HEK293 (cell line): ENCODE measurements at regions not wholly inside any gene's neighbourhood (a gene's known extent, or its start where the extent isn't known, plus 50 kb on each side); places are given as distances from the start of the nearest gene placed in this dataset.

Experiments
- CTCF ChIA-PET: fragments of 350-600 bp; formaldehyde crosslinking; extraction: SDS; loops from one replicate; lab custom pipeline; 2021; ENCODE audit warnings: antibody characterized with exemption; lab: Yijun Ruan, JAX
- POLR2A ChIA-PET: fragments of 300-600 bp; formaldehyde crosslinking; extraction: SDS; loops from one replicate; lab custom pipeline; 2020; ENCODE audit warnings: antibody characterized with exemption, inconsistent platforms; lab: Yijun Ruan, JAX
- H3K27ac ChIP-seq: fragments of 200-500 bp; sonication (Bioruptor generic); 2 replicates; pipeline ENCODE4 v1.5.1; 2014; ENCODE audit warnings: low read depth, low read length, control low read depth, inconsistent platforms; ENCODE audit errors: extremely low read depth
- H3K36me3 ChIP-seq, 2 experiments: fragments of 200-500 bp in 1 of 2; sonication (Bioruptor generic) in 1 of 2; 1 replicate in 1 of 2; 2 replicates in 1 of 2; pipeline ENCODE4 v1.5.1; 2014 to 2017; ENCODE audit warnings: inconsistent platforms in 2 of 2, low read length in 2 of 2; ENCODE audit not compliant: control insufficient read depth in 2 of 2, insufficient read depth in 1 of 2
- H3K4me1 ChIP-seq: fragments of 200-500 bp; sonication (Bioruptor generic); 2 replicates; pipeline ENCODE4 v1.5.1; 2014; ENCODE audit warnings: mild to moderate bottlenecking, low read length, inconsistent platforms; ENCODE audit not compliant: control insufficient read depth, insufficient read depth
- H3K4me3 ChIP-seq: 2 replicates; pipeline ENCODE4 v1.5.1; 2011; ENCODE audit warnings: low read depth, mild to moderate bottlenecking, control low read depth, low read length, moderate library complexity
- H3K9me3 ChIP-seq: fragments of 200-500 bp; sonication (Bioruptor generic); 2 replicates; pipeline ENCODE4 v1.5.1; 2014; ENCODE audit warnings: low read depth, low read length, inconsistent platforms; ENCODE audit not compliant: control insufficient read depth, insufficient read depth
- GLI4 ChIP-seq: fragments of 450-650 bp; formaldehyde crosslinking; IDR thresholded peaks from 2 replicates; pipeline ENCODE4 v1.5.1; 2016; ENCODE audit warnings: missing biosample characterization, missing genetic modification characterization
- TRIM28 ChIP-seq: IDR thresholded peaks from 2 replicates; pipeline ENCODE4 v1.6.1; 2011; ENCODE audit warnings: low read length, control low read depth, borderline replicate concordance
- ZNF138 ChIP-seq: fragments of 450-650 bp; formaldehyde crosslinking; IDR thresholded peaks from 2 replicates; pipeline ENCODE4 v1.5.1; 2016; ENCODE audit warnings: missing biosample characterization, missing genetic modification characterization, borderline replicate concordance
- ZNF174 ChIP-seq: fragments of 450-650 bp; formaldehyde crosslinking; IDR thresholded peaks from 2 replicates; pipeline ENCODE4 v1.5.0; 2017; ENCODE audit warnings: missing biosample characterization, mild to moderate bottlenecking, missing genetic modification characterization
- ZNF202 ChIP-seq: fragments of 450-650 bp; formaldehyde crosslinking; IDR thresholded peaks from 2 replicates; pipeline ENCODE4 v1.5.1; 2016; ENCODE audit warnings: missing biosample characterization, missing genetic modification characterization, borderline replicate concordance
- ZNF239 ChIP-seq: fragments of 450-650 bp; formaldehyde crosslinking; IDR thresholded peaks from 2 replicates; pipeline ENCODE4 v1.5.1; 2016; ENCODE audit warnings: missing biosample characterization, missing genetic modification characterization
- ZNF571 ChIP-seq: fragments of 450-650 bp; formaldehyde crosslinking; IDR thresholded peaks from 2 replicates; pipeline ENCODE4 v1.5.0; 2017; ENCODE audit warnings: missing biosample characterization, missing genetic modification characterization
- ZNF701 ChIP-seq: fragments of 450-650 bp; formaldehyde crosslinking; IDR thresholded peaks from 2 replicates; pipeline ENCODE4 v1.5.1; 2016; ENCODE audit warnings: missing biosample characterization, missing genetic modification characterization
- TF ChIP-seq, protein P1 (sequence below): fragments of 450-650 bp; formaldehyde crosslinking; IDR thresholded peaks from 2 replicates; pipeline ENCODE4 v1.5.1; 2016; ENCODE audit warnings: missing biosample characterization, missing genetic modification characterization
- TF ChIP-seq, protein P2 (sequence below): fragments of 450-650 bp; formaldehyde crosslinking; IDR thresholded peaks from 2 replicates; pipeline ENCODE4 v1.5.1; 2016; ENCODE audit warnings: missing biosample characterization, missing genetic modification characterization
- TF ChIP-seq, protein P3 (sequence below): fragments of 450-650 bp; formaldehyde crosslinking; IDR thresholded peaks from 2 replicates; pipeline ENCODE4 v1.5.1; 2016; ENCODE audit warnings: missing biosample characterization, missing genetic modification characterization, borderline replicate concordance
- TF ChIP-seq, protein P4 (sequence below): fragments of 450-650 bp; formaldehyde crosslinking; IDR thresholded peaks from 2 replicates; pipeline ENCODE4 v1.5.1; 2016; ENCODE audit warnings: missing biosample characterization, missing genetic modification characterization

DNA sequence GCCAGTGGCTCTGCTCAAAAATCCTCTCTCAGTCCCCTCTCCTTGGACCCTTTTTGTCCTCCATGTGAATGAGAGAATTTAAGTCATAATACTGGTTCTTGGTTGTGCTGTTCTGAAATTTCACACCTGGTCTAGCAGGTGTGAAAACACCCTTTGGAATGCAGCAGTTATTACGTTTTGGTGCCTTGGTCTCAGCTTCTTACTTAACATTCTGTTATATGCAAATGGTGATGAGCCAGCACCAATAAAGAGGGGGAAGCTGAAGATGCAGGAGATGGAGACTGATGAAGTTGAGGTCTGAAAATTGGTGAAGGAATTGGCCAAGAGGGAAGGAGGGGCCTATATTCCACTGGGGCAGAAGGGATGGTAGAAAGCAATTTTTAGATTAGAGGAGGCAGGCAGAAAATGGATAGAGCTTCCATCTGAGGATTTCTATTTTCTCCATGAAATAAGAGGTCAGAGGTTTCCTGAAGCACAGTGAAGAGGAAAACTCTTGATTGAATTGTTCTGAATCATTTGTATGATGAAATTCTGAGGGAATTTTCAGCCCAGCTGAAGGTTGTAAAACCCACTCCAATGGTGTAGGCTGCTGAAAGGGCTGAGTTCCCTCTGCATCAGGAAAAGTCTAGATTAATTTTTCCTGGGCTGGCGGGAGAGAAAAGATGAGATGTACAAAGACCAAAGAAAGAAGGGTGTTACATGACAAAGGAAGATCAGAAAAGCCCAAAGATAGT is 94.0 kb upstream of the FAM180A start:
- H3K4me3 ChIP-seq: no peak overlapping the region
- CTCF ChIA-PET: interaction anchor here (0.6 to 0.7 kb wide), 2 partner anchors 73 to 95 kb away, joined by 3 to 4 read pairs; no protein-coding TSS in a partner anchor
- H3K36me3 ChIP-seq: no peaks in the 10 kb centered on the region
- TF ChIP-seq, protein P1, sequence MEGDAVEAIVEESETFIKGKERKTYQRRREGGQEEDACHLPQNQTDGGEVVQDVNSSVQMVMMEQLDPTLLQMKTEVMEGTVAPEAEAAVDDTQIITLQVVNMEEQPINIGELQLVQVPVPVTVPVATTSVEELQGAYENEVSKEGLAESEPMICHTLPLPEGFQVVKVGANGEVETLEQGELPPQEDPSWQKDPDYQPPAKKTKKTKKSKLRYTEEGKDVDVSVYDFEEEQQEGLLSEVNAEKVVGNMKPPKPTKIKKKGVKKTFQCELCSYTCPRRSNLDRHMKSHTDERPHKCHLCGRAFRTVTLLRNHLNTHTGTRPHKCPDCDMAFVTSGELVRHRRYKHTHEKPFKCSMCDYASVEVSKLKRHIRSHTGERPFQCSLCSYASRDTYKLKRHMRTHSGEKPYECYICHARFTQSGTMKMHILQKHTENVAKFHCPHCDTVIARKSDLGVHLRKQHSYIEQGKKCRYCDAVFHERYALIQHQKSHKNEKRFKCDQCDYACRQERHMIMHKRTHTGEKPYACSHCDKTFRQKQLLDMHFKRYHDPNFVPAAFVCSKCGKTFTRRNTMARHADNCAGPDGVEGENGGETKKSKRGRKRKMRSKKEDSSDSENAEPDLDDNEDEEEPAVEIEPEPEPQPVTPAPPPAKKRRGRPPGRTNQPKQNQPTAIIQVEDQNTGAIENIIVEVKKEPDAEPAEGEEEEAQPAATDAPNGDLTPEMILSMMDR (tag by site-specific recombination): no peak
- TF ChIP-seq, protein P2, sequence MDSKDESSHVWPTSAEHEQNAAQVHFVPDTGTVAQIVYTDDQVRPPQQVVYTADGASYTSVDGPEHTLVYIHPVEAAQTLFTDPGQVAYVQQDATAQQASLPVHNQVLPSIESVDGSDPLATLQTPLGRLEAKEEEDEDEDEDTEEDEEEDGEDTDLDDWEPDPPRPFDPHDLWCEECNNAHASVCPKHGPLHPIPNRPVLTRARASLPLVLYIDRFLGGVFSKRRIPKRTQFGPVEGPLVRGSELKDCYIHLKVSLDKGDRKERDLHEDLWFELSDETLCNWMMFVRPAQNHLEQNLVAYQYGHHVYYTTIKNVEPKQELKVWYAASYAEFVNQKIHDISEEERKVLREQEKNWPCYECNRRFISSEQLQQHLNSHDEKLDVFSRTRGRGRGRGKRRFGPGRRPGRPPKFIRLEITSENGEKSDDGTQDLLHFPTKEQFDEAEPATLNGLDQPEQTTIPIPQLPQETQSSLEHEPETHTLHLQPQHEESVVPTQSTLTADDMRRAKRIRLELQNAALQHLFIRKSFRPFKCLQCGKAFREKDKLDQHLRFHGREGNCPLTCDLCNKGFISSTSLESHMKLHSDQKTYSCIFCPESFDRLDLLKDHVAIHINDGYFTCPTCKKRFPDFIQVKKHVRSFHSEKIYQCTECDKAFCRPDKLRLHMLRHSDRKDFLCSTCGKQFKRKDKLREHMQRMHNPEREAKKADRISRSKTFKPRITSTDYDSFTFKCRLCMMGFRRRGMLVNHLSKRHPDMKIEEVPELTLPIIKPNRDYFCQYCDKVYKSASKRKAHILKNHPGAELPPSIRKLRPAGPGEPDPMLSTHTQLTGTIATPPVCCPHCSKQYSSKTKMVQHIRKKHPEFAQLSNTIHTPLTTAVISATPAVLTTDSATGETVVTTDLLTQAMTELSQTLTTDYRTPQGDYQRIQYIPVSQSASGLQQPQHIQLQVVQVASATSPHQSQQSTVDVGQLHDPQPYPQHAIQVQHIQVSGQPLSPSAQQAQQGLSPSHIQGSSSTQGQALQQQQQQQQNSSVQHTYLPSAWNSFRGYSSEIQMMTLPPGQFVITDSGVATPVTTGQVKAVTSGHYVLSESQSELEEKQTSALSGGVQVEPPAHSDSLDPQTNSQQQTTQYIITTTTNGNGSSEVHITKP (tag by site-specific recombination): peak; percentile 30; the same call in 1 of the 2 replicates
- no peaks in the 10 kb centered on the region for H3K9me3 ChIP-seq
- H3K4me1 ChIP-seq: no peaks in the 10 kb centered on the region
- POLR2A ChIA-PET: interaction anchor here (1.2 kb wide), 1 partner anchor 13 kb away, joined by 3 read pairs; no protein-coding TSS in a partner anchor
- no peak overlapping the region for H3K27ac ChIP-seq

DNA sequence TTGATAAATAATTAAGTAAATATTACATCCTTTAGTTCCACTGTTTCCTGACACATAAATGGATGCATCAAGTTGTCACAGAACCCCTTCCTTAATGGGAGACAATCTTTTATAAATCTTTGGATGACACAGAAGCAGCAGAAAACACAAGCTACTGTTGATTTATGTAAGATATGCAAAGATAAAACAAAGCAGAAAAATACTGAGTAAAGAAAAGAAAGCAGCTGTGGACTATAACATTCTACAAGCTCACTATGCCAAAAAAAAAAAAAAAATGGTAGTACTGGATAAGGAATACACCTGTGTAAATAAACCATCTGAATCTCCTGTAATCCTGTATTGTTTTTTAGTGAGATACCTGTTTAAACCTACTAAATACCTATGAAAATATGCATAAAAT is 92.0 kb upstream of the FAM180A start:
- CTCF ChIA-PET: no interaction called here
- POLR2A ChIA-PET: no interaction called here

DNA sequence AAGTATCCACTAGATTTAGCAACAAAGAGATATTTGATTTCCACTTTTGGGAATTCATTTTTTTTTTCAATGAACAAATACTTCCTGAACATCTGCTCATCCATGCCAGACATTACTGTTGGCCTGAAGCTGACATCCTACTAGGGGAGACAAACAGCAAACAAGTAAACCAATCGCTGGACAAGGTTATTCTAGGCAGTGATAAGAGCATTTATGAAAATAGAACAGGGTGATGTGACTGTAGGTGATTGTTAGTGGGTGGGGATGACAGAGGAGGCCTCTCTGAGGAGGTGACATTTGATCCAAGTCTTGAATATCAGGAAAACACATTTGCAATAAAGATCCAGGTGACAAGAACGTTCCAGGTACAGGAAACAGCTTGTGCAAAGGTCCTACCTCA is 89.1 kb upstream of the FAM180A start:
- H3K27ac ChIP-seq: no peak overlapping the region
- H3K36me3 ChIP-seq: no peaks in the 10 kb centered on the region
- POLR2A ChIA-PET: no interaction called here
- no peaks in the 10 kb centered on the region for H3K9me3 ChIP-seq
- H3K4me1 ChIP-seq: no peaks in the 10 kb centered on the region
- CTCF ChIA-PET: interaction anchor here (1.0 kb wide), 1 partner anchor 133 kb away, joined by 3 read pairs; no protein-coding TSS in a partner anchor
- TF ChIP-seq ZNF571 (tag by site-specific recombination) (no peak), ZNF239 (tag by site-specific recombination) (no peak), TRIM28 (no peak), ZNF202 (tag by site-specific recombination) (no peak), ZNF701 (no peak), ZNF138 (tag by site-specific recombination) (no peak), ZNF174 (tag by site-specific recombination) (no peak)
- TF ChIP-seq, protein P3, sequence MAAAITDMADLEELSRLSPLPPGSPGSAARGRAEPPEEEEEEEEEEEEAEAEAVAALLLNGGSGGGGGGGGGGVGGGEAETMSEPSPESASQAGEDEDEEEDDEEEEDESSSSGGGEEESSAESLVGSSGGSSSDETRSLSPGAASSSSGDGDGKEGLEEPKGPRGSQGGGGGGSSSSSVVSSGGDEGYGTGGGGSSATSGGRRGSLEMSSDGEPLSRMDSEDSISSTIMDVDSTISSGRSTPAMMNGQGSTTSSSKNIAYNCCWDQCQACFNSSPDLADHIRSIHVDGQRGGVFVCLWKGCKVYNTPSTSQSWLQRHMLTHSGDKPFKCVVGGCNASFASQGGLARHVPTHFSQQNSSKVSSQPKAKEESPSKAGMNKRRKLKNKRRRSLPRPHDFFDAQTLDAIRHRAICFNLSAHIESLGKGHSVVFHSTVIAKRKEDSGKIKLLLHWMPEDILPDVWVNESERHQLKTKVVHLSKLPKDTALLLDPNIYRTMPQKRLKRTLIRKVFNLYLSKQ: no peak
- TF ChIP-seq, protein P1 (tag by site-specific recombination): no peak
- H3K4me3 ChIP-seq: no peak overlapping the region

More for the DNA sequence above, 92.0 kb upstream of the FAM180A start:
- Histone ChIP-seq H3K36me3 (no peaks in the 10 kb centered on the region), H3K9me3 (no peaks in the 10 kb centered on the region), H3K4me1 (no peaks in the 10 kb centered on the region), H3K4me3 (no peak overlapping the region), H3K27ac (no peak overlapping the region)
- TF ChIP-seq, protein P4, sequence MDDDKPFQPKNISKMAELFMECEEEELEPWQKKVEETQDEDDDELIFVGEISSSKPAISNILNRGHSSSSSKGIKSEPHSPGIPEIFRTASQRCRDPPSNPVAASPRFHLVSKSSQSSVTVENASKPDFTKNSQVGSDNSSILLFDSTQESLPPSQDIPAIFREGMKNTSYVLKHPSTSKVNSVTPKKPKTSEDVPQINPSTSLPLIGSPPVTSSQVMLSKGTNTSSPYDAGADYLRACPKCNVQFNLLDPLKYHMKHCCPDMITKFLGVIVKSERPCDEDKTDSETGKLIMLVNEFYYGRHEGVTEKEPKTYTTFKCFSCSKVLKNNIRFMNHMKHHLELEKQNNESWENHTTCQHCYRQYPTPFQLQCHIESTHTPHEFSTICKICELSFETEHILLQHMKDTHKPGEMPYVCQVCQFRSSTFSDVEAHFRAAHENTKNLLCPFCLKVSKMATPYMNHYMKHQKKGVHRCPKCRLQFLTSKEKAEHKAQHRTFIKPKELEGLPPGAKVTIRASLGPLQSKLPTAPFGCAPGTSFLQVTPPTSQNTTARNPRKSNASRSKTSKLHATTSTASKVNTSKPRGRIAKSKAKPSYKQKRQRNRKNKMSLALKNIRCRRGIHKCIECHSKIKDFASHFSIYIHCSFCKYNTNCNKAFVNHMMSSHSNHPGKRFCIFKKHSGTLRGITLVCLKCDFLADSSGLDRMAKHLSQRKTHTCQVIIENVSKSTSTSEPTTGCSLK: no peak
- no peak for TF ChIP-seq GLI4
